ENCODE measurements at regions not wholly inside any gene's neighbourhood (a gene's known extent, or its start where the extent isn't known, plus 50 kb on each side); places are given as distances from the start of the nearest gene placed in this dataset.

DNA sequence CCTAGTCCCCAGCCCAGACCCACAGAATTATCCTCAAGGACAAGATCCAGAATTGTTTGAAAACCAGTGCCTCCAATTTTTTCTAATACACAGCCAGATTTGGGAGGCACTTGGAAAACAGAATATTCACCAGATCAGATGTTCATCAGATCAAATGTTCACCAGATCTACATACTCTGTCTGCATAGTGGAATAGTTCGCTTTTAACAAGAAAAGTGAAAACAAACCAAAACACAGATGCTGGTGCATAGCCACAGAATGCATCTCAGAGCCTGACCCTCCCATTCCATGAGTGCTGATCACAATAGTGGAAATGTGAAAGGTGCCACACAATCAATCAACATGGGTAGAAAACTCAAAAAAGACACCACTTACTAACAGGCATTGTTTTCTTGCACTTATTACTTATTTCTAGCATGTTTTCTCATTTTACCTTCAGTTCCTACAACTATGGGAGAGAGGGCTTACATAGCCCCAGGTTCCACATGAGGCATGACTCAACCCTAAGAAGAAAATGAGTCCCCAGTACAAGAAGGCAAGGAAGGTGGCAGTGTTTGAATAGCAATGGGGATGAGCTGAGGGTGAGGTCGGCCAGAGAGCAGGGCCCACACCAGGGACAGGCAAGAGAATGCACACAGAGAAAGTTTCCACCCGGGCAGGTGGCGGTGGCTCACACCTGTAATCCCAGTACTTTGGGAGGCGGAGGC is 432.7 kb upstream of the NFE2L3 start:
- Histone ChIP-seq H3K27ac (ENCODE audit: low read length) (no peak overlapping the region), H3K36me3 (ENCODE audit: low read depth, low read length) (no peaks in the 10 kb centered on the region), H3K4me3 (ENCODE audit: low read length) (no peak overlapping the region), H4K20me1 (ENCODE audit: low read length) (no peaks in the 10 kb centered on the region), H2AFZ (ENCODE audit: low read length) (no peak overlapping the region), H3K79me2 (ENCODE audit: low read length) (no peaks in the 10 kb centered on the region), H3K9me2 (replicated peaks; ENCODE audit: low read length) (no peaks in the 10 kb centered on the region), H3K4me1 (ENCODE audit: insufficient read depth, low read length) (no peaks in the 10 kb centered on the region), H3F3A (ENCODE audit: low read length, unreplicated experiment) (no peaks in the 10 kb centered on the region), H3K9ac (ENCODE audit: low read length) (no peak overlapping the region), H3K27me3 (ENCODE audit: low read length) (peaks cover 12% of the 10 kb centered on the region), H3K9me3 (ENCODE audit: low read length) (no peaks in the 10 kb centered on the region), H3K4me2 (ENCODE audit: low read length) (no peak overlapping the region)
- POLR2A ChIA-PET (ENCODE audit: unreplicated experiment), result no interaction called here
- TF ChIP-seq EZH2 (IDR thresholded peaks at IDR 0.05; ENCODE audit: low read length, unreplicated experiment), result no peak
- no peak for TF ChIP-seq EZH2phosphoT487 (IDR thresholded peaks at IDR 0.05; ENCODE audit: borderline replicate concordance, low read length)
- TF ChIP-seq, protein P1, sequence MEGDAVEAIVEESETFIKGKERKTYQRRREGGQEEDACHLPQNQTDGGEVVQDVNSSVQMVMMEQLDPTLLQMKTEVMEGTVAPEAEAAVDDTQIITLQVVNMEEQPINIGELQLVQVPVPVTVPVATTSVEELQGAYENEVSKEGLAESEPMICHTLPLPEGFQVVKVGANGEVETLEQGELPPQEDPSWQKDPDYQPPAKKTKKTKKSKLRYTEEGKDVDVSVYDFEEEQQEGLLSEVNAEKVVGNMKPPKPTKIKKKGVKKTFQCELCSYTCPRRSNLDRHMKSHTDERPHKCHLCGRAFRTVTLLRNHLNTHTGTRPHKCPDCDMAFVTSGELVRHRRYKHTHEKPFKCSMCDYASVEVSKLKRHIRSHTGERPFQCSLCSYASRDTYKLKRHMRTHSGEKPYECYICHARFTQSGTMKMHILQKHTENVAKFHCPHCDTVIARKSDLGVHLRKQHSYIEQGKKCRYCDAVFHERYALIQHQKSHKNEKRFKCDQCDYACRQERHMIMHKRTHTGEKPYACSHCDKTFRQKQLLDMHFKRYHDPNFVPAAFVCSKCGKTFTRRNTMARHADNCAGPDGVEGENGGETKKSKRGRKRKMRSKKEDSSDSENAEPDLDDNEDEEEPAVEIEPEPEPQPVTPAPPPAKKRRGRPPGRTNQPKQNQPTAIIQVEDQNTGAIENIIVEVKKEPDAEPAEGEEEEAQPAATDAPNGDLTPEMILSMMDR (conservative IDR thresholded peaks at IDR 0.05; ENCODE audit: low read depth, low read length), result no peak
- ATAC-seq (no peak), DNase-seq (no peak)
- intact Hi-C loops (cut with micrococcal nuclease), result no loop called here
- no TSS peak for BruUV-seq (replicated peaks)
- CTCF ChIA-PET, result no interaction called here

DNA sequence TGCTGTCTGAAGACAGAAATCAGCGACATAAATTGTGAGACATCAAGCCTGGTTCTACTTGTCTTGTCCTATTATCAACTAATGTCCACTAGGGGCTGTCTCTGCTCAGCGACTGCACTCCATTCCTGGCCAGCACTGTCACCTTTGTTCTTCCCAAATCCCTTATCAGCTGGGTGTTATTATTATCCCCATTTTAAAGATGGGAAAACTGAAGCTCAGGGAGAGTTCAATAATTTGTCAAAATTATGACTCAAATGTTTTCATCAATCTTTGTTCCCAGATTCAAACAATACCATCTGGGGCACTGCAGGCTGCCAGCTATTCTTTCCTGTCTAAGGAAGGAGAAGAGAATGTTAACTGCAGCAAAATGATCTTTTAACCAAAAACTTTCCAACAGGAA is 431.6 kb upstream of the NFE2L3 start:
- TF ChIP-seq EZH2phosphoT487 (IDR thresholded peaks at IDR 0.05; ENCODE audit: borderline replicate concordance, low read length) (no peak), EZH2 (IDR thresholded peaks at IDR 0.05; ENCODE audit: low read length, unreplicated experiment) (no peak)
- TF ChIP-seq, protein P1 (conservative IDR thresholded peaks at IDR 0.05; ENCODE audit: low read depth, low read length), result peak; percentile 39
- H3K4me1 ChIP-seq (ENCODE audit: insufficient read depth, low read length), result no peaks in the 10 kb centered on the region
- no peaks in the 10 kb centered on the region for H3K9me2 ChIP-seq (replicated peaks; ENCODE audit: low read length)
- no peak overlapping the region for H3K27ac ChIP-seq (ENCODE audit: low read length)
- CTCF ChIA-PET, result no interaction called here
- no peaks in the 10 kb centered on the region for H3K79me2 ChIP-seq (ENCODE audit: low read length)
- ATAC-seq (peak; percentile 45), DNase-seq (peak; percentile 22)
- H3F3A ChIP-seq (ENCODE audit: low read length, unreplicated experiment), result no peaks in the 10 kb centered on the region
- H3K4me2 ChIP-seq (ENCODE audit: low read length), result no peak overlapping the region
- no peak overlapping the region for H3K9ac ChIP-seq (ENCODE audit: low read length)
- no peak overlapping the region for H2AFZ ChIP-seq (ENCODE audit: low read length)
- BruUV-seq (replicated peaks), result no TSS peak
- H3K4me3 ChIP-seq (ENCODE audit: low read length), result no peak overlapping the region
- POLR2A ChIA-PET (ENCODE audit: unreplicated experiment), result no interaction called here
- no peaks in the 10 kb centered on the region for H3K36me3 ChIP-seq (ENCODE audit: low read depth, low read length)
- no peaks in the 10 kb centered on the region for H4K20me1 ChIP-seq (ENCODE audit: low read length)
- intact Hi-C loops (cut with micrococcal nuclease), result no loop called here
- H3K27me3 ChIP-seq (ENCODE audit: low read length), result peaks cover 21% of the 10 kb centered on the region
- H3K9me3 ChIP-seq (ENCODE audit: low read length), result no peaks in the 10 kb centered on the region

DNA sequence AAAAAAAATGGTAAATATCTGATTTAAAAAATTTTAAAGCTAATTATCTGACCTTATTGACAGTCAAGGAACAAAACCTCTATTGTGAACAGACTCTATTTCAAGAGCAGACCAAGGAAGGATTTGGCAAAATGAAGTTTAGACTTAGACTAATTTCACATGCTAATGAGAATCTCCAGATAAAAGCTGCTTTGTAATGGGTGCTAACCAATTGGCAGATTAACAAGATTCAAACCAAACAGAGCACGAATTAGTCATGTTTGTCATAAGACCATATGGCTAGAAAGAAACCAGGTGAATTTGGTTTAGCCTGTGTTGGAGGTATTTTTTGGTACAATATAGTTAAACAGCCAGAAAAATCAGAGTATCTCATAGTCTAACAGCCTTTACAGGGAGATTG is 429.1 kb upstream of the NFE2L3 start:
- Histone ChIP-seq H4K20me1 (ENCODE audit: low read length) (no peaks in the 10 kb centered on the region), H3K79me2 (ENCODE audit: low read length) (no peaks in the 10 kb centered on the region), H3K9me3 (ENCODE audit: low read length) (no peaks in the 10 kb centered on the region), H3F3A (ENCODE audit: low read length, unreplicated experiment) (no peaks in the 10 kb centered on the region), H3K36me3 (ENCODE audit: low read depth, low read length) (no peaks in the 10 kb centered on the region), H3K4me2 (ENCODE audit: low read length) (no peak overlapping the region), H3K27ac (ENCODE audit: low read length) (no peak overlapping the region), H2AFZ (ENCODE audit: low read length) (no peak overlapping the region), H3K27me3 (ENCODE audit: low read length) (peaks cover 41% of the 10 kb centered on the region), H3K4me1 (ENCODE audit: insufficient read depth, low read length) (no peaks in the 10 kb centered on the region), H3K9ac (ENCODE audit: low read length) (no peak overlapping the region), H3K9me2 (replicated peaks; ENCODE audit: low read length) (no peaks in the 10 kb centered on the region), H3K4me3 (ENCODE audit: low read length) (no peak overlapping the region)
- DNase-seq (no peak), ATAC-seq (no peak)
- ChIA-PET POLR2A (ENCODE audit: unreplicated experiment) (no interaction called here), CTCF (no interaction called here)
- no TSS peak for BruUV-seq (replicated peaks)
- intact Hi-C loops (cut with micrococcal nuclease), result no loop called here
- TF ChIP-seq EZH2 (IDR thresholded peaks at IDR 0.05; ENCODE audit: low read length, unreplicated experiment) (no peak), EZH2phosphoT487 (IDR thresholded peaks at IDR 0.05; ENCODE audit: borderline replicate concordance, low read length) (no peak)
- TF ChIP-seq, protein P1 (conservative IDR thresholded peaks at IDR 0.05; ENCODE audit: low read depth, low read length), result no peak

Measured in PC-3 (cell line).